ENCODE measurements at regions not wholly inside any gene's neighbourhood (a gene's known extent, or its start where the extent isn't known, plus 50 kb on each side); places are given as distances from the start of the nearest gene placed in this dataset.
"Not testable (repeated sequence)": the region's sequence is repeated elsewhere in the genome, so short reads cannot be mapped to it uniquely, and the experiment has no call there.

GRCh38 chrX:138270931-138271330, 440.6 kb downstream of the FGF13 start:
- no peak for TF ChIP-seq CTCF (IDR thresholded peaks at IDR 0.05; ENCODE audit: low read depth, low read length, missing control alignments)
- DNase-seq (ENCODE audit: extremely low read depth, low read depth): no peak
- H3K4me3 ChIP-seq (replicated peaks; ENCODE audit: low read depth, low read length): no peak overlapping the region

- not testable (repeated sequence) for DNase-seq (ENCODE audit: extremely low read depth, low read depth); H3K4me3 ChIP-seq (replicated peaks; ENCODE audit: low read depth, low read length)
These were observed 428.8 kb downstream of the FGF13 start for GRCh38 chrX:138282598-138283150.

- no peak for DNase-seq (ENCODE audit: extremely low read depth, low read depth)
- H3K4me3 ChIP-seq (replicated peaks; ENCODE audit: low read depth, low read length): no peak overlapping the region
- TF ChIP-seq CTCF (IDR thresholded peaks at IDR 0.05; ENCODE audit: low read depth, low read length, missing control alignments): no peak
These were observed 424.2 kb downstream of the FGF13 start for GRCh38 chrX:138287205-138287877.

- no peak overlapping the region for H3K4me3 ChIP-seq (replicated peaks; ENCODE audit: low read depth, low read length)
- no peak for TF ChIP-seq CTCF (IDR thresholded peaks at IDR 0.05; ENCODE audit: low read depth, low read length, missing control alignments)
- DNase-seq (ENCODE audit: extremely low read depth, low read depth): no peak
These were observed 416.6 kb downstream of the FGF13 start for GRCh38 chrX:138294951-138295350.

GRCh38 chrX:138298268-138298667, 413.2 kb downstream of the FGF13 start:
- no peak for TF ChIP-seq CTCF (IDR thresholded peaks at IDR 0.05; ENCODE audit: low read depth, low read length, missing control alignments)
- DNase-seq (ENCODE audit: extremely low read depth, low read depth): no peak
- H3K4me3 ChIP-seq (replicated peaks; ENCODE audit: low read depth, low read length): no peak overlapping the region

GRCh38 chrX:138345801-138346200, 365.7 kb downstream of the FGF13 start:
- no peak for DNase-seq (ENCODE audit: extremely low read depth, low read depth)
- H3K4me3 ChIP-seq (replicated peaks; ENCODE audit: low read depth, low read length): no peak overlapping the region
- no peak for TF ChIP-seq CTCF (IDR thresholded peaks at IDR 0.05; ENCODE audit: low read depth, low read length, missing control alignments)

GRCh38 chrX:138349351-138349750, 362.2 kb downstream of the FGF13 start:
- no peak for TF ChIP-seq CTCF (IDR thresholded peaks at IDR 0.05; ENCODE audit: low read depth, low read length, missing control alignments)
- no peak overlapping the region for H3K4me3 ChIP-seq (replicated peaks; ENCODE audit: low read depth, low read length)
- DNase-seq (ENCODE audit: extremely low read depth, low read depth): no peak

Data from HFF-Myc (cell line).